Ascending aorta (tissue), 2 donors: ENCODE measurements at regions not wholly inside any gene's neighbourhood (a gene's known extent, or its start where the extent isn't known, plus 50 kb on each side); places are given as distances from the start of the nearest gene placed in this dataset.

Experiments
- DNase-seq, 2 donors: peaks; one replicate each; pipeline ENCODE4 v3.0.0-alpha.2; 2019; ENCODE audit warnings: low spot score in 2 of 2
- H3K27ac ChIP-seq, 2 donors: fragments of 200-600 bp; sonication (generic); one replicate each; pipeline ENCODE4 v1.5.1; 2016 to 2017; ENCODE audit warnings: mild to moderate bottlenecking in 1 of 2
- H3K27me3 ChIP-seq: fragments of 200-600 bp; sonication (generic); one replicate; pipeline ENCODE4 v1.5.1; 2017
- H3K36me3 ChIP-seq, 2 donors: fragments of 200-600 bp; sonication (generic); one replicate each; pipeline ENCODE4 v1.5.1; 2016
- H3K4me1 ChIP-seq, 2 donors: fragments of 200-600 bp; sonication (generic); one replicate each; pipeline ENCODE4 v1.5.1; 2016 to 2017; ENCODE audit warnings: mild to moderate bottlenecking in 1 of 2
- H3K4me3 ChIP-seq, 2 donors: fragments of 200-600 bp; sonication (generic); one replicate each; pipeline ENCODE4 v1.5.1; 2016 to 2017; ENCODE audit warnings: mild to moderate bottlenecking in 1 of 2
- H3K9me3 ChIP-seq, 2 donors: fragments of 200-600 bp; sonication (generic); one replicate each; pipeline ENCODE4 v1.5.1; 2016
- CTCF ChIP-seq, 3 experiments: fragments of 200-600 bp in 2 of 3; fragments of 450-650 bp in 1 of 3; sonication (generic) in 2 of 3; IDR thresholded peaks; one replicate each; pipeline ENCODE4 v1.5.1; 2016 to 2019; ENCODE audit warnings: antibody characterized with exemption in 3 of 3, mild to moderate bottlenecking in 1 of 3, moderate library complexity in 1 of 3
- intact Hi-C: fragments of 100-400 bp; cut with DNase I; formaldehyde crosslinking; loops from one replicate; pipeline ENCODE4 v1.15.1; 2023

GRCh38 chr2:196468394-196468793, 171.1 kb upstream of the CCDC150 start:
- Histone ChIP-seq H3K9me3 (no peaks in the 10 kb centered on the region), H3K4me1 (no peaks in the 10 kb centered on the region), H3K36me3 (no peaks in the 10 kb centered on the region), H3K4me3 (no peak overlapping the region), H3K27ac (no peak overlapping the region), H3K27me3 (no peaks in the 10 kb centered on the region)
- intact Hi-C loops, result no loop called here
- DNase-seq, result no peak
- TF ChIP-seq CTCF (IDR thresholded peaks at IDR 0.05), result no peak

- Histone ChIP-seq H3K27ac (no peak overlapping the region), H3K36me3 (no peaks in the 10 kb centered on the region), H3K4me1 (no peaks in the 10 kb centered on the region), H3K9me3 (no peaks in the 10 kb centered on the region), H3K27me3 (no peaks in the 10 kb centered on the region), H3K4me3 (no peak overlapping the region)
- no peak for TF ChIP-seq CTCF (IDR thresholded peaks at IDR 0.05)
- no peak for DNase-seq
- intact Hi-C loops, result no loop called here
Observed at GRCh38 chr2:196473617-196474016, 165.9 kb upstream of the CCDC150 start.

DNA sequence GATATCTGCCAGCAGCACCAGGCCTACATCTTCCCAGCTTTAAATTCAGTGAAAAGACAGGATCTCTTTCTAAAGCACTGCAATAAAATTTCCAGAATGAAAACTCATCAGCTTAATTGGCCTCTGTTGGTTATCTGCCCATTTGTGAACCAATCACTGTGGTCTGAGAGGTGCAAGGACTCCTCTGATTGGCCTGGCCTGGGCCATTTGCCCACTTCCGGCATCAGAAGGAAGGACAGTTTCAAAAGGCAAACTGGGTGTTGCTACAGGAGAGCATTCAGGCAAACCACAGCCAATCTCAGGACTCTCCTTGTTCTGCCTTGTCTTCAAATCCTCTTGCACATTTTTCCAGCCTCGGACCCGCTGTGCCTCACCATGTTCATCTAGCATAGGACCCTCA, 163.9 kb upstream of the CCDC150 start:
- no peak for TF ChIP-seq CTCF (IDR thresholded peaks at IDR 0.05)
- H3K27ac ChIP-seq, result no peak overlapping the region
- intact Hi-C loops, result no loop called here
- no peaks in the 10 kb centered on the region for H3K36me3 ChIP-seq
- no peak overlapping the region for H3K4me3 ChIP-seq
- H3K9me3 ChIP-seq, result no peaks in the 10 kb centered on the region
- no peaks in the 10 kb centered on the region for H3K27me3 ChIP-seq
- no peaks in the 10 kb centered on the region for H3K4me1 ChIP-seq
- no peak for DNase-seq

DNA sequence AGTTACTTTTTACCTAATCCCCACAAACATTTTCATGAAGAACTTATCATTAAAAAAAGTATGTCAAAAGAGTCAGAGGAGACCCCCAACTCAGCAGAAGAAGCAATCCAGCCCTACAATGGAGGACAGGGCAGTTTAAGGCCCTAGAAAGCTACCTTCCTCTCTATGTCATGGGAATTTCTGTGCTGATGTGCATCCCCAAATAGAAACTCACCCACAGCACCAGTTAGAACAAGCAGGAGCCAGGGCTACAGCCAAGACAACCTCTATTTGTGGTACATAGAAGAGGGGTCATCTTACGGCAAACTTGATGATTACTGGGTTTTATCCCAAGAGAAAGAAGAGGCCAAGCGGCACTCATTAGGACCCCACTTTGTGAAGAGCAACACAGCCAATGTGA, 160.9 kb upstream of the CCDC150 start:
- intact Hi-C loops, result no loop called here
- Histone ChIP-seq H3K4me3 (no peak overlapping the region), H3K27me3 (no peaks in the 10 kb centered on the region), H3K9me3 (no peaks in the 10 kb centered on the region), H3K4me1 (no peaks in the 10 kb centered on the region), H3K36me3 (no peaks in the 10 kb centered on the region), H3K27ac (no peak overlapping the region)
- DNase-seq, result no peak
- TF ChIP-seq CTCF (IDR thresholded peaks at IDR 0.05), result no peak

GRCh38 chr2:196479350-196479749, 160.2 kb upstream of the CCDC150 start:
- Histone ChIP-seq H3K27ac (no peak overlapping the region), H3K27me3 (no peaks in the 10 kb centered on the region), H3K4me1 (no peaks in the 10 kb centered on the region), H3K4me3 (no peak overlapping the region), H3K9me3 (no peaks in the 10 kb centered on the region), H3K36me3 (no peaks in the 10 kb centered on the region)
- DNase-seq, result no peak
- TF ChIP-seq CTCF (IDR thresholded peaks at IDR 0.05), result no peak
- intact Hi-C loops, result no loop called here

- no peak for DNase-seq
- TF ChIP-seq CTCF (IDR thresholded peaks at IDR 0.05), result no peak
- no peaks in the 10 kb centered on the region for H3K27me3 ChIP-seq
- intact Hi-C loops, result no loop called here
- H3K9me3 ChIP-seq, result no peaks in the 10 kb centered on the region
- H3K4me1 ChIP-seq, result no peaks in the 10 kb centered on the region
- no peaks in the 10 kb centered on the region for H3K36me3 ChIP-seq
- H3K27ac ChIP-seq, result no peak overlapping the region
- no peak overlapping the region for H3K4me3 ChIP-seq
Observed at GRCh38 chr2:196480653-196481323, 158.7 kb upstream of the CCDC150 start.
